ENCODE measurements at regions not wholly inside any gene's neighbourhood (a gene's known extent, or its start where the extent isn't known, plus 50 kb on each side); places are given as distances from the start of the nearest gene placed in this dataset.

DNA sequence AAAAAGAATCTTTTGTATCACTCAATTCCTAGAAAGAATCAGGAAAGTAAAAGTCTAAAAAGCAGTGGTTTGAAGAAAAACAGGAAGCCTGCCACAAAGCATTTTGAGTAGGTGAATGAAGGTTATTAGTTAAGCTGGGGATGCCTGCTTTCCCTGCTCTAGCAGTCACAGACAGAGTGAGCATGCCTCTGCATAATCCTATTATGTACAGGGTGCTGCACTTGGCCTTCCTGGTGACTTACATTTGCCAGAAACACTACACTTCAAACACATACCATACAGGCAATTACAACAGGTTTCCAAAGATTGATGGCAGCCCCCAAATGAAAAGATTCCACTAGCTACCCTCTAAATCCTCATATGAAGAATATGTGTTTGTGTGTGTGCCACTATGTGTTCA lies 130.8 kb downstream of the TPBG start:
- TF ChIP-seq EGR1 (IDR thresholded peaks at IDR 0.05) (no peak), RAD21 (IDR thresholded peaks at IDR 0.05; ENCODE audit: low read depth) (no peak), TCF12 (IDR thresholded peaks at IDR 0.05; ENCODE audit: low read depth) (no peak), TAF1 (IDR thresholded peaks at IDR 0.05; ENCODE audit: low read depth) (no peak), NFIC (IDR thresholded peaks at IDR 0.05) (no peak), CEBPB (IDR thresholded peaks at IDR 0.05) (no peak), EP300 (IDR thresholded peaks at IDR 0.05; ENCODE audit: borderline replicate concordance) (no peak), TEAD4 (IDR thresholded peaks at IDR 0.05) (no peak), CREB1 (IDR thresholded peaks at IDR 0.05; ENCODE audit: low read depth) (no peak), YY1 (IDR thresholded peaks at IDR 0.05; ENCODE audit: low read depth) (no peak), ZBTB7A (IDR thresholded peaks at IDR 0.05; ENCODE audit: low read depth) (no peak), FOXM1 (IDR thresholded peaks at IDR 0.05; ENCODE audit: borderline replicate concordance, low read depth) (no peak)
- TF ChIP-seq, protein P1, sequence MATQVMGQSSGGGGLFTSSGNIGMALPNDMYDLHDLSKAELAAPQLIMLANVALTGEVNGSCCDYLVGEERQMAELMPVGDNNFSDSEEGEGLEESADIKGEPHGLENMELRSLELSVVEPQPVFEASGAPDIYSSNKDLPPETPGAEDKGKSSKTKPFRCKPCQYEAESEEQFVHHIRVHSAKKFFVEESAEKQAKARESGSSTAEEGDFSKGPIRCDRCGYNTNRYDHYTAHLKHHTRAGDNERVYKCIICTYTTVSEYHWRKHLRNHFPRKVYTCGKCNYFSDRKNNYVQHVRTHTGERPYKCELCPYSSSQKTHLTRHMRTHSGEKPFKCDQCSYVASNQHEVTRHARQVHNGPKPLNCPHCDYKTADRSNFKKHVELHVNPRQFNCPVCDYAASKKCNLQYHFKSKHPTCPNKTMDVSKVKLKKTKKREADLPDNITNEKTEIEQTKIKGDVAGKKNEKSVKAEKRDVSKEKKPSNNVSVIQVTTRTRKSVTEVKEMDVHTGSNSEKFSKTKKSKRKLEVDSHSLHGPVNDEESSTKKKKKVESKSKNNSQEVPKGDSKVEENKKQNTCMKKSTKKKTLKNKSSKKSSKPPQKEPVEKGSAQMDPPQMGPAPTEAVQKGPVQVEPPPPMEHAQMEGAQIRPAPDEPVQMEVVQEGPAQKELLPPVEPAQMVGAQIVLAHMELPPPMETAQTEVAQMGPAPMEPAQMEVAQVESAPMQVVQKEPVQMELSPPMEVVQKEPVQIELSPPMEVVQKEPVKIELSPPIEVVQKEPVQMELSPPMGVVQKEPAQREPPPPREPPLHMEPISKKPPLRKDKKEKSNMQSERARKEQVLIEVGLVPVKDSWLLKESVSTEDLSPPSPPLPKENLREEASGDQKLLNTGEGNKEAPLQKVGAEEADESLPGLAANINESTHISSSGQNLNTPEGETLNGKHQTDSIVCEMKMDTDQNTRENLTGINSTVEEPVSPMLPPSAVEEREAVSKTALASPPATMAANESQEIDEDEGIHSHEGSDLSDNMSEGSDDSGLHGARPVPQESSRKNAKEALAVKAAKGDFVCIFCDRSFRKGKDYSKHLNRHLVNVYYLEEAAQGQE (IDR thresholded peaks at IDR 0.05; ENCODE audit: low read depth), result no peak
- TF ChIP-seq, protein P2, sequence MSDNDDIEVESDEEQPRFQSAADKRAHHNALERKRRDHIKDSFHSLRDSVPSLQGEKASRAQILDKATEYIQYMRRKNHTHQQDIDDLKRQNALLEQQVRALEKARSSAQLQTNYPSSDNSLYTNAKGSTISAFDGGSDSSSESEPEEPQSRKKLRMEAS (IDR thresholded peaks at IDR 0.05), result no peak
- TF ChIP-seq, protein P3, sequence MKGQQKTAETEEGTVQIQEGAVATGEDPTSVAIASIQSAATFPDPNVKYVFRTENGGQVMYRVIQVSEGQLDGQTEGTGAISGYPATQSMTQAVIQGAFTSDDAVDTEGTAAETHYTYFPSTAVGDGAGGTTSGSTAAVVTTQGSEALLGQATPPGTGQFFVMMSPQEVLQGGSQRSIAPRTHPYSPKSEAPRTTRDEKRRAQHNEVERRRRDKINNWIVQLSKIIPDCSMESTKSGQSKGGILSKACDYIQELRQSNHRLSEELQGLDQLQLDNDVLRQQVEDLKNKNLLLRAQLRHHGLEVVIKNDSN (IDR thresholded peaks at IDR 0.05), result no peak

DNA sequence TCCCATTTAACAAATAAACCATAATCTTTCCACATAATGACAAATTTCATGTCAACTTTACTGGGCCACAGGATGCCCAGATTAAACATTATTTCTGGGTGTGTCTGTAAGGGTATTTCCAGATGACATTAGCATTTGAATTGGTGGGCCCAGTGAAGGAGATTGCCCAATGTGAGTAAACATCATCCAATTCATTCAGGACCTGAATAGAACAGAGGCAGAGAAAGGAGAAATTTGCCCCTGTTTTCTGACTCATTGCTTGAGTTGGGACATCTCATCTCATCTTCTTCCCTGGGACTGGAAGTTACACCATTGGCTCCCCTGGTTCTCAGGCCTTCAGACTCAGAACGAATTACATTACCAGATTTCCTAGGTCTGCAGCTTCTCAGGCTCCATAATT lies 142.9 kb downstream of the TPBG start:
- TF ChIP-seq CEBPB (IDR thresholded peaks at IDR 0.05), result no peak
- TF ChIP-seq, protein P1 (IDR thresholded peaks at IDR 0.05; ENCODE audit: low read depth), result no peak
- TF ChIP-seq, protein P3 (IDR thresholded peaks at IDR 0.05), result no peak
- TF ChIP-seq, protein P2 (IDR thresholded peaks at IDR 0.05), result no peak
- TF ChIP-seq TAF1 (IDR thresholded peaks at IDR 0.05; ENCODE audit: low read depth), result no peak
- no peak for TF ChIP-seq CREB1 (IDR thresholded peaks at IDR 0.05; ENCODE audit: low read depth)
- no peak for TF ChIP-seq EP300 (IDR thresholded peaks at IDR 0.05; ENCODE audit: borderline replicate concordance)
- no peak for TF ChIP-seq EGR1 (IDR thresholded peaks at IDR 0.05)
- TF ChIP-seq FOXM1 (IDR thresholded peaks at IDR 0.05; ENCODE audit: borderline replicate concordance, low read depth), result no peak
- no peak for TF ChIP-seq YY1 (IDR thresholded peaks at IDR 0.05; ENCODE audit: low read depth)
- TF ChIP-seq NFIC (IDR thresholded peaks at IDR 0.05), result no peak
- no peak for TF ChIP-seq TCF12 (IDR thresholded peaks at IDR 0.05; ENCODE audit: low read depth)
- TF ChIP-seq RAD21 (IDR thresholded peaks at IDR 0.05; ENCODE audit: low read depth), result no peak
- TF ChIP-seq TEAD4 (IDR thresholded peaks at IDR 0.05), result no peak
- no peak for TF ChIP-seq ZBTB7A (IDR thresholded peaks at IDR 0.05; ENCODE audit: low read depth)

DNA sequence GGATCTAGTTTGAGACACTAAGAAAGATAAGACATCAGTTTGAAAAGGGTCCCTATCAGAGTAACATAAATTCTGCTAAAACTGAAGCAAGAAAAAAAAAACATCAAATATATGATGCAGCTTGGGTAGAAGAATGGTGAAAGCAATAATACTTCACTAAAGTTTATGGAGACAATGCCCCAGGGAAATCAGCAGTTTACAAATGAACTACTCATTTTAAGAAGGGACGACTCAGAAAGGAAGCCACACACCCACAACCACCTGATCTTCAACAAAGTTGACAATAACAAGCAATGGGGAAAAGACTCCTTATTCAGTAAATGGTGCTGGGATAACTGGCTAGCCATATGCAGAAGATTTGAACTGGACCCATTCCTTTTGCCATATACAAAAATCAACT lies 143.5 kb downstream of the TPBG start:
- TF ChIP-seq NFIC (IDR thresholded peaks at IDR 0.05), result no peak
- TF ChIP-seq, protein P1 (IDR thresholded peaks at IDR 0.05; ENCODE audit: low read depth), result no peak
- TF ChIP-seq, protein P2 (IDR thresholded peaks at IDR 0.05), result no peak
- TF ChIP-seq TCF12 (IDR thresholded peaks at IDR 0.05; ENCODE audit: low read depth), result no peak
- TF ChIP-seq, protein P3 (IDR thresholded peaks at IDR 0.05), result no peak
- TF ChIP-seq CREB1 (IDR thresholded peaks at IDR 0.05; ENCODE audit: low read depth), result no peak
- no peak for TF ChIP-seq ZBTB7A (IDR thresholded peaks at IDR 0.05; ENCODE audit: low read depth)
- no peak for TF ChIP-seq EP300 (IDR thresholded peaks at IDR 0.05; ENCODE audit: borderline replicate concordance)
- TF ChIP-seq FOXM1 (IDR thresholded peaks at IDR 0.05; ENCODE audit: borderline replicate concordance, low read depth), result no peak
- no peak for TF ChIP-seq TAF1 (IDR thresholded peaks at IDR 0.05; ENCODE audit: low read depth)
- TF ChIP-seq CEBPB (IDR thresholded peaks at IDR 0.05), result no peak
- no peak for TF ChIP-seq EGR1 (IDR thresholded peaks at IDR 0.05)
- no peak for TF ChIP-seq TEAD4 (IDR thresholded peaks at IDR 0.05)
- TF ChIP-seq RAD21 (IDR thresholded peaks at IDR 0.05; ENCODE audit: low read depth), result no peak
- no peak for TF ChIP-seq YY1 (IDR thresholded peaks at IDR 0.05; ENCODE audit: low read depth)
